Heart left ventricle (tissue), 16 donors: ENCODE measurements at regions not wholly inside any gene's neighbourhood (a gene's known extent, or its start where the extent isn't known, plus 50 kb on each side); places are given as distances from the start of the nearest gene placed in this dataset.

ENCODE experiments used
- ATAC-seq, 4 donors: fragments of 200-7000 bp; cut with Tn5 transposase; one replicate each; pipeline ENCODE4 v1.9.1; 2020 to 2022; ENCODE audit warnings: moderate library complexity in 4 of 4, mild to moderate bottlenecking in 3 of 4, moderate number of reproducible peaks in 1 of 4
- DNase-seq, 5 donors: peaks; one replicate each; pipeline ENCODE4 v3.0.0-alpha.2; 2020
- H3K27ac ChIP-seq, 12 donors: fragments of 200-600 bp; sonication (generic) in 4 of 12; one replicate each; pipeline versions ENCODE4 v1.5.0 to v1.8.0; 2016 to 2022; ENCODE audit warnings: mild to moderate bottlenecking in 2 of 12
- H3K27me3 ChIP-seq, 9 donors: fragments of 200-600 bp; sonication (generic) in 2 of 9; one replicate each; pipeline versions ENCODE4 v1.5.1 to v1.8.0; 2016 to 2022; ENCODE audit warnings: mild to moderate bottlenecking in 3 of 9
- H3K36me3 ChIP-seq, 9 donors: fragments of 200-600 bp; sonication (generic) in 2 of 9; one replicate each; pipeline versions ENCODE4 v1.5.0 to v1.8.0; 2018 to 2022; ENCODE audit warnings: mild to moderate bottlenecking in 2 of 9
- H3K4me1 ChIP-seq, 12 donors: fragments of 200-600 bp; sonication (generic) in 4 of 12; one replicate each; pipeline versions ENCODE4 v1.5.0 to v1.8.0; 2016 to 2022; ENCODE audit warnings: mild to moderate bottlenecking in 3 of 12
- H3K4me3 ChIP-seq, 12 donors: fragments of 200-600 bp; sonication (generic) in 4 of 12; one replicate each; pipeline versions ENCODE4 v1.5.0 to v1.8.0; 2017 to 2022; ENCODE audit warnings: mild to moderate bottlenecking in 9 of 12, moderate library complexity in 4 of 12
- H3K9me3 ChIP-seq, 12 donors: fragments of 200-600 bp; sonication (generic) in 4 of 12; one replicate each; pipeline versions ENCODE4 v1.5.0 to v1.8.0; 2016 to 2022; ENCODE audit warnings: mild to moderate bottlenecking in 1 of 12
- CTCF ChIP-seq, 12 donors: fragments of 200-600 bp; sonication (generic) in 4 of 12; IDR thresholded peaks; one replicate each; pipeline versions ENCODE4 v1.5.0 to v1.8.0; 2018 to 2022; ENCODE audit warnings: antibody characterized with exemption in 12 of 12, mild to moderate bottlenecking in 5 of 12
- POLR2A ChIP-seq, 2 donors: fragments of 450-650 bp; IDR thresholded peaks; one replicate each; pipeline ENCODE4 v1.6.1; 2017; ENCODE audit warnings: antibody characterized with exemption in 2 of 2, mild to moderate bottlenecking in 2 of 2, moderate library complexity in 2 of 2
- WGBS, 4 donors: extraction: QIAGEN DNeasy Blood & Tissue Kit in 2 of 4; methylation state at CpG; one replicate each; pipeline versions ENCODE4 v1.1.5 to v1.1.7; 2013 to 2018; 5-methylcytosine and 5-hydroxymethylcytosine counted together
- intact Hi-C, 10 donors: fragments of 100-400 bp; cut with DNase I; formaldehyde crosslinking; loops; one replicate each; pipeline versions ENCODE4 v1.11.1 to v1.14.2; 2022
- donor health status: ischemic (EF 13 %, LVEDD 7.1; RV severe dilation, severe dysfunction).
- donor health status: healthy with polysubstance abuse.
- donor health status: DM: no; HTN: yes; CAD: no.
- donor health status: DM: no; HTN: no; CAD: no.
- donor health status: ischemic (EF 25% LVEDD 6.9; RV normal size, moderate dysfunction).
- donor health status: ischemic (EF 25% LVEDD 5.7; RV mildly dilated, moderate dysfunction).
- donor health status: healthy.
- donor health status: DM: yes; HTN: yes; CAD: no.
- donor health status: ischemic (EF 35%, LVEDD 5.7; RV mildly dilated, moderate dysfunction).
- donor health status: nonischemic (EF 11% LVEDD 7.7; RV severe dilation, severe dysfunction).
- donor health status: DM: yes; HTN: yes; CAD: no.
- donor health status: PGD.
- donor health status: ischemic (EF 29% LVEDD 5.4; RV normal size, mild dysfunction).
- donor health status: nonischemic (EF 23%, LVEDD 6.1; RV moderate dilation, normal function).

- TF ChIP-seq CTCF (IDR thresholded peaks at IDR 0.05) (no peak), POLR2A (IDR thresholded peaks at IDR 0.05) (no peak)
- H3K9me3 ChIP-seq, result no peaks in the 10 kb centered on the region
- H3K4me3 ChIP-seq, result no peak overlapping the region
- no peak overlapping the region for H3K27ac ChIP-seq
- H3K27me3 ChIP-seq, result no peaks in the 10 kb centered on the region
- peaks cover 0 to 13% (median 0%) of the 10 kb centered on the region in 12 donors for H3K4me1 ChIP-seq
- 71 to 85% (median 79%) methylated on average over 2 of the region's 2 CpGs for WGBS, 4 donors
- intact Hi-C loops, result no loop called here
- DNase-seq (no peak), ATAC-seq (no peak)
- no peaks in the 10 kb centered on the region for H3K36me3 ChIP-seq
Measured at GRCh38 chr6:113140721-113141120, 716.4 kb upstream of the MARCKS start.

- H3K9me3 ChIP-seq, result no peaks in the 10 kb centered on the region
- H3K36me3 ChIP-seq, result no peaks in the 10 kb centered on the region
- DNase-seq (no peak), ATAC-seq (no peak)
- intact Hi-C loops, result no loop called here
- H3K27ac ChIP-seq, result no peak overlapping the region
- H3K4me3 ChIP-seq, result no peak overlapping the region
- peaks cover 0 to 11% (median 0%) of the 10 kb centered on the region in 12 donors for H3K4me1 ChIP-seq
- 73 to 98% (median 94%) methylated on average over 2 of the region's 2 CpGs for WGBS, 4 donors
- H3K27me3 ChIP-seq, result no peaks in the 10 kb centered on the region
- no peak for TF ChIP-seq CTCF (IDR thresholded peaks at IDR 0.05)
- TF ChIP-seq POLR2A (IDR thresholded peaks at IDR 0.05), result no peak
Measured at GRCh38 chr6:113141901-113142300, 715.2 kb upstream of the MARCKS start.

GRCh38 chr6:113142671-113143174 is 714.4 kb upstream of the MARCKS start:
- intact Hi-C loops, result no loop called here
- no peaks in the 10 kb centered on the region for H3K9me3 ChIP-seq
- no peak overlapping the region for H3K27ac ChIP-seq
- TF ChIP-seq POLR2A (IDR thresholded peaks at IDR 0.05) (no peak), CTCF (IDR thresholded peaks at IDR 0.05) (no peak)
- WGBS, 4 donors, result 87 to 89% (median 88%) methylated on average over 5 of the region's 5 CpGs
- no peaks in the 10 kb centered on the region for H3K27me3 ChIP-seq
- DNase-seq, result no peak
- H3K4me3 ChIP-seq, result no peak overlapping the region
- no peak for ATAC-seq
- peaks cover 0 to 3% (median 0%) of the 10 kb centered on the region in 12 donors for H3K4me1 ChIP-seq
- no peaks in the 10 kb centered on the region for H3K36me3 ChIP-seq

- WGBS, 4 donors, result 93 to 100% (median 97%) methylated on average over 3 of the region's 3 CpGs
- no peaks in the 10 kb centered on the region for H3K9me3 ChIP-seq
- intact Hi-C loops, result no loop called here
- no peaks in the 10 kb centered on the region for H3K36me3 ChIP-seq
- H3K4me3 ChIP-seq, result no peak overlapping the region
- no peaks in the 10 kb centered on the region for H3K27me3 ChIP-seq
- DNase-seq, result no peak
- ATAC-seq, result no peak
- H3K4me1 ChIP-seq, result no peaks in the 10 kb centered on the region
- TF ChIP-seq POLR2A (IDR thresholded peaks at IDR 0.05) (no peak), CTCF (IDR thresholded peaks at IDR 0.05) (no peak)
- no peak overlapping the region for H3K27ac ChIP-seq
Measured at GRCh38 chr6:113143206-113143605, 713.9 kb upstream of the MARCKS start.
